H1 (cell line): ENCODE measurements at regions not wholly inside any gene's neighbourhood (a gene's known extent, or its start where the extent isn't known, plus 50 kb on each side); places are given as distances from the start of the nearest gene placed in this dataset.

Experiments used
- BCL11A ChIP-seq, 2 experiments: IDR thresholded peaks; one replicate each; pipeline ENCODE4 v1.6.1; 2011; ENCODE audit warnings: low read depth in 2 of 2, low read length in 2 of 2, mild to moderate bottlenecking in 2 of 2
- CHD2 ChIP-seq: IDR thresholded peaks from 2 replicates; pipeline ENCODE4 v1.6.1; 2012; ENCODE audit warnings: low read length, improper control_type of control experiment
- NANOG ChIP-seq: IDR thresholded peaks from 2 replicates; pipeline ENCODE4 v1.6.1; 2011; ENCODE audit warnings: low read length, low read depth, mild to moderate bottlenecking, inconsistent platforms; ENCODE audit not compliant: insufficient read depth, poor library complexity, severe bottlenecking
- NRF1 ChIP-seq: IDR thresholded peaks from 2 replicates; pipeline ENCODE4 v1.6.1; 2011; ENCODE audit warnings: mild to moderate bottlenecking, low read depth, low read length, improper control_type of control experiment
- RBBP5 ChIP-seq: IDR thresholded peaks from 2 replicates; pipeline ENCODE4 v1.7.1; 2012; ENCODE audit warnings: low read depth, mild to moderate bottlenecking, inconsistent platforms, low read length, moderate library complexity, borderline replicate concordance
- RNF2 ChIP-seq: fragments of 200-900, 300-1000 bp; sonication (generic); IDR thresholded peaks from 2 replicates; pipeline ENCODE4 v1.7.1; 2016; ENCODE audit warnings: borderline replicate concordance, low read depth, mild to moderate bottlenecking, antibody characterized with exemption, low read length; ENCODE audit not compliant: poor library complexity, severe bottlenecking; ENCODE audit errors: missing control alignments
- SP2 ChIP-seq: IDR thresholded peaks from 2 replicates; pipeline ENCODE4 v1.6.1; 2012; ENCODE audit warnings: mild to moderate bottlenecking, low read length, inconsistent platforms
- ZNF274 ChIP-seq: IDR thresholded peaks from 2 replicates; pipeline ENCODE4 v1.7.0; 2012; ENCODE audit warnings: low read length, borderline replicate concordance; ENCODE audit errors: extremely low read depth
- TF ChIP-seq, protein P1 (sequence below): fragments of 300-600 bp; sonication (generic); IDR thresholded peaks from 2 replicates; pipeline ENCODE4 v1.7.1; 2012; ENCODE audit warnings: low read length, moderate library complexity, mild to moderate bottlenecking, inconsistent platforms; ENCODE audit not compliant: insufficient replicate concordance

DNA sequence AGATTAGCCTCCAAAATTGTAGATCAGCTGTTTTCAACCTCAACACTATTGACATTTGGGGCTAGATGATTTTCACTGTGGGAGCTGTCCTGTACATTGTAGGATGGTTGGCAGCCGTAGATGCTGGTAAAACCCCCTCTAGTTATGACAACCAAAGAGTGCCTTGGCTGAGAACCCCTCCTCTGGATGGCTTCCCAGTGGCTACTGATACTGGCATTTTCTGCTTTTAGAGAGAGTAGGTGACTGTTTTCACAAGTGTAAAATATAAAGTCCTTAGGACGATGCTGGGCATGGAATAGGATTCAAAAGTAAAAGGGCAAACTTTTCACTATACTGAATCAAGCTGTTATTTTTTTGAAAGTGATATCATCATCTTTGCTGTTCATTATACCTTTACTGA, 1048.8 kb upstream of the EEF2KMT start (continued):
- TF ChIP-seq, protein P1, sequence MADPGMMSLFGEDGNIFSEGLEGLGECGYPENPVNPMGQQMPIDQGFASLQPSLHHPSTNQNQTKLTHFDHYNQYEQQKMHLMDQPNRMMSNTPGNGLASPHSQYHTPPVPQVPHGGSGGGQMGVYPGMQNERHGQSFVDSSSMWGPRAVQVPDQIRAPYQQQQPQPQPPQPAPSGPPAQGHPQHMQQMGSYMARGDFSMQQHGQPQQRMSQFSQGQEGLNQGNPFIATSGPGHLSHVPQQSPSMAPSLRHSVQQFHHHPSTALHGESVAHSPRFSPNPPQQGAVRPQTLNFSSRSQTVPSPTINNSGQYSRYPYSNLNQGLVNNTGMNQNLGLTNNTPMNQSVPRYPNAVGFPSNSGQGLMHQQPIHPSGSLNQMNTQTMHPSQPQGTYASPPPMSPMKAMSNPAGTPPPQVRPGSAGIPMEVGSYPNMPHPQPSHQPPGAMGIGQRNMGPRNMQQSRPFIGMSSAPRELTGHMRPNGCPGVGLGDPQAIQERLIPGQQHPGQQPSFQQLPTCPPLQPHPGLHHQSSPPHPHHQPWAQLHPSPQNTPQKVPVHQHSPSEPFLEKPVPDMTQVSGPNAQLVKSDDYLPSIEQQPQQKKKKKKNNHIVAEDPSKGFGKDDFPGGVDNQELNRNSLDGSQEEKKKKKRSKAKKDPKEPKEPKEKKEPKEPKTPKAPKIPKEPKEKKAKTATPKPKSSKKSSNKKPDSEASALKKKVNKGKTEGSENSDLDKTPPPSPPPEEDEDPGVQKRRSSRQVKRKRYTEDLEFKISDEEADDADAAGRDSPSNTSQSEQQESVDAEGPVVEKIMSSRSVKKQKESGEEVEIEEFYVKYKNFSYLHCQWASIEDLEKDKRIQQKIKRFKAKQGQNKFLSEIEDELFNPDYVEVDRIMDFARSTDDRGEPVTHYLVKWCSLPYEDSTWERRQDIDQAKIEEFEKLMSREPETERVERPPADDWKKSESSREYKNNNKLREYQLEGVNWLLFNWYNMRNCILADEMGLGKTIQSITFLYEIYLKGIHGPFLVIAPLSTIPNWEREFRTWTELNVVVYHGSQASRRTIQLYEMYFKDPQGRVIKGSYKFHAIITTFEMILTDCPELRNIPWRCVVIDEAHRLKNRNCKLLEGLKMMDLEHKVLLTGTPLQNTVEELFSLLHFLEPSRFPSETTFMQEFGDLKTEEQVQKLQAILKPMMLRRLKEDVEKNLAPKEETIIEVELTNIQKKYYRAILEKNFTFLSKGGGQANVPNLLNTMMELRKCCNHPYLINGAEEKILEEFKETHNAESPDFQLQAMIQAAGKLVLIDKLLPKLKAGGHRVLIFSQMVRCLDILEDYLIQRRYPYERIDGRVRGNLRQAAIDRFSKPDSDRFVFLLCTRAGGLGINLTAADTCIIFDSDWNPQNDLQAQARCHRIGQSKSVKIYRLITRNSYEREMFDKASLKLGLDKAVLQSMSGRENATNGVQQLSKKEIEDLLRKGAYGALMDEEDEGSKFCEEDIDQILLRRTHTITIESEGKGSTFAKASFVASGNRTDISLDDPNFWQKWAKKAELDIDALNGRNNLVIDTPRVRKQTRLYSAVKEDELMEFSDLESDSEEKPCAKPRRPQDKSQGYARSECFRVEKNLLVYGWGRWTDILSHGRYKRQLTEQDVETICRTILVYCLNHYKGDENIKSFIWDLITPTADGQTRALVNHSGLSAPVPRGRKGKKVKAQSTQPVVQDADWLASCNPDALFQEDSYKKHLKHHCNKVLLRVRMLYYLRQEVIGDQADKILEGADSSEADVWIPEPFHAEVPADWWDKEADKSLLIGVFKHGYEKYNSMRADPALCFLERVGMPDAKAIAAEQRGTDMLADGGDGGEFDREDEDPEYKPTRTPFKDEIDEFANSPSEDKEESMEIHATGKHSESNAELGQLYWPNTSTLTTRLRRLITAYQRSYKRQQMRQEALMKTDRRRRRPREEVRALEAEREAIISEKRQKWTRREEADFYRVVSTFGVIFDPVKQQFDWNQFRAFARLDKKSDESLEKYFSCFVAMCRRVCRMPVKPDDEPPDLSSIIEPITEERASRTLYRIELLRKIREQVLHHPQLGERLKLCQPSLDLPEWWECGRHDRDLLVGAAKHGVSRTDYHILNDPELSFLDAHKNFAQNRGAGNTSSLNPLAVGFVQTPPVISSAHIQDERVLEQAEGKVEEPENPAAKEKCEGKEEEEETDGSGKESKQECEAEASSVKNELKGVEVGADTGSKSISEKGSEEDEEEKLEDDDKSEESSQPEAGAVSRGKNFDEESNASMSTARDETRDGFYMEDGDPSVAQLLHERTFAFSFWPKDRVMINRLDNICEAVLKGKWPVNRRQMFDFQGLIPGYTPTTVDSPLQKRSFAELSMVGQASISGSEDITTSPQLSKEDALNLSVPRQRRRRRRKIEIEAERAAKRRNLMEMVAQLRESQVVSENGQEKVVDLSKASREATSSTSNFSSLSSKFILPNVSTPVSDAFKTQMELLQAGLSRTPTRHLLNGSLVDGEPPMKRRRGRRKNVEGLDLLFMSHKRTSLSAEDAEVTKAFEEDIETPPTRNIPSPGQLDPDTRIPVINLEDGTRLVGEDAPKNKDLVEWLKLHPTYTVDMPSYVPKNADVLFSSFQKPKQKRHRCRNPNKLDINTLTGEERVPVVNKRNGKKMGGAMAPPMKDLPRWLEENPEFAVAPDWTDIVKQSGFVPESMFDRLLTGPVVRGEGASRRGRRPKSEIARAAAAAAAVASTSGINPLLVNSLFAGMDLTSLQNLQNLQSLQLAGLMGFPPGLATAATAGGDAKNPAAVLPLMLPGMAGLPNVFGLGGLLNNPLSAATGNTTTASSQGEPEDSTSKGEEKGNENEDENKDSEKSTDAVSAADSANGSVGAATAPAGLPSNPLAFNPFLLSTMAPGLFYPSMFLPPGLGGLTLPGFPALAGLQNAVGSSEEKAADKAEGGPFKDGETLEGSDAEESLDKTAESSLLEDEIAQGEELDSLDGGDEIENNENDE: no peak
- TF ChIP-seq CHD2 (no peak), BCL11A (IDR thresholded peaks at IDR 0.05; ENCODE audit: low read depth in 2 of 2, low read length in 2 of 2) (no peak), SP2 (no peak), ZNF274 (no peak), NANOG (no peak), RBBP5 (no peak), RNF2 (no peak), NRF1 (no peak)
